NCI-H748 treated with DMSO at 0.1 percent for 48 hours (cell line): ENCODE measurements at regions not wholly inside any gene's neighbourhood (a gene's known extent, or its start where the extent isn't known, plus 50 kb on each side); places are given as distances from the start of the nearest gene placed in this dataset.
"Not testable (repeated sequence)": the region's sequence is repeated elsewhere in the genome, so short reads cannot be mapped to it uniquely, and the experiment has no call there.

Experiments used
- DNase-seq: peaks from one replicate; lab custom pipeline; 2025; lab: John Stamatoyannopoulos, UW

DNA sequence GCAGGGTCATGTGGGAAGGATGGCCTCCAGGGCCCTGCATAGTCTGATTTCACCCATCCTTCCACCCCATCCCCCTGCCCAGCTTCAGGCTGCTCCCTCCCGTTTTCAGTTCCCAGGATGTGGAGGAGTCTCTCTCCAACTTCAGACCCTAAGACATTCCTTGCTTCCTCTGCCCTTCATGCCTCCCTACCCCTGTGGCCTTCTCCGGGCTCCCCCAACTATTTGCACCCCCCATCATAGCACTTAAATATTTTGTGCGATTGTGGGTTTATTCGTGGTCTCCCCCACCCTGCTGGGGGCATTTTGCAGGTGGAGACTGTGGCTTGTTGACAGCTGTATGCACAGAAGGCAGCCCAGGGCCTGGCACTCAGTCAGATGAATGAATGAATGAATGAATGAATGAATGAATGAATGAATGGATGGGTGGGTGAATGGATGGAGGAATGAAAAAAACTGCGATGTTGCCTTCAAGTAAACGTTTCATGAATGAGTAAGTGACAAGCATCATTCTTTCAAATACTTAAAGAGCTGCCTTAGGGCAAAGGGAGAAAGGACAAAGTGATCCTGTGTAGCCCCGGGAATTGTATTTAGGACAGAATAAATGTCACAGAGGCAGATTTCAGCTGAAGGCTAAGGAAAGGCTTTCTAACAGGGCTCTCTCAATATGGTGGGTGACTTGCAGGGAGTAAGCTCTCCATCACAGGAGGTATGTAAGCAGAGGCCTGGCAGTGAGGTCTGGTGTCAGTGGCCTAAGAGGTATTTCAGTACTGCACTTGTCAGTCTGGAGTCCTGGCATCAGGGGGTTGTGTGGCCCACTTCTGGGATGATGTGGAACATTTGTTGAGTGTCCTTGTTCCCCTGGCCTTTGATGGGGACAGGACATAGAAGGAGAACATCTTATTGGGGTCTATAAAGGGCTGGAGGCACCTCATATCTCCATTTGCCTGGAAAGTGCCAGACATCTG lies 156.4 kb downstream of the PTPRU start:
- DNase-seq = no peak

GRCh38 chr1:29392036-29392435 lies 155.7 kb downstream of the PTPRU start:
- DNase-seq = no peak

GRCh38 chr1:29391362-29391880 lies 155.1 kb downstream of the PTPRU start:
- DNase-seq = no peak

DNA sequence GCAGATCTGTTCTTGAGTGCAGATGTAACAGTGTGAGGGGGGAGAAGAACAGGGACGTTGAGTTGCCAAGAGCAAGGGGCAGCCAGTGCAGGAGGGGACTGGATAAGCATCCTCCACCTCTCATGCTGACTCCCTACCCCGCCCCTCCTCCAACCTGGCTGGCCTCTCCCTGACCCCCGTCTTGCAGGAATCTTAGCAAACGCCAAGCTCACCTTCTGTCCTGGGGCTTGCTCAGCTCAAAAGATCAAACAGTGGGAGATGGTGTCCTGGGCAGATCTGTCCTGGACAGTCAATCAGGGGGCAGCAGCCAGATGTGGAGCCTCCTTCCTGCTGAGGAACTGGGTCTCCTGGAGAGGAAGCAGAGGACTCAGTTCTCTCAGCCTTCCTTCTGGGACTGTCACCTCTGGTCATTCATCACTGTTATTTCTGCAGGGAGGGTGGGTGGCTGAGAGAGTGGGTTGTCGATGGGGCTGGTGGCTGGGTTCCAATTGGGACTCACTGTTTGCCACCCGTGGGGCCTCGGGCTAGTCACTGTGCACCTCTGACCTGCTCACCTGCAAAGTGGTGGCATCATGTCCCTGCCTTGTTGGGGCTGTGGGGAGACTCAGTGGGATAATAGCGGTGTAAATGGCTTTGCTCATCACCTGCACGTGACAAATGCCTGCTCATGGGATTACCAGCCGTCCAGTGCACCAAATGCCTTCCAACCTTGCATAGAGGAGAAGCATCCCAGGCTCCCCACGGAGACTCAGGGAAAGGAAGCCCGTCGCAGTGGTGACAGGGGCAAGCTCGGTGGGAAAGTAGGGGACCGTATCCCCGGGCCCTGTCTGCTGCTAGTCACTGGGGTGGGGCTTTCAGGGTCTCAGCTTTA lies 154.4 kb downstream of the PTPRU start:
- DNase-seq = no peak

DNA sequence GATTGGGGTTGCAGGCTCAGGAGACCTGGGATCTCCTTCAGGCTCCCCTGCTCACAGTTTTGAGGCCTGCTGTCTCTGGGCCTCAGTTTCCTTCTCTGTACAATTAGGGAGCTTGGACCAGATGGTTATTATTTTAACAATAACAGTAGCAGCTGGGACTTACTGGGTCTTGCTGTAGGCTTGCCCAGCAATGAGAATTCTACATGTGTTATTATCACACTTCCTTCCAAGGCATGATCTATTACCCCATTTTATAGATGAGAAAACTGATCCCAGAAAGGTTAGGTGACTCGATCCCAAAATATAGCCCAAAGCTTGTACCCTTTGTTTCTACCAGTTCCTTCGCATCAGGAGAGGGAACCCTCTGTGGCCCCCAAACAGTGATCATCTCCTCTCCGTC lies 153.8 kb downstream of the PTPRU start:
- DNase-seq = no peak

GRCh38 chr1:29389533-29390041 lies 153.3 kb downstream of the PTPRU start:
- no peak for DNase-seq

DNA sequence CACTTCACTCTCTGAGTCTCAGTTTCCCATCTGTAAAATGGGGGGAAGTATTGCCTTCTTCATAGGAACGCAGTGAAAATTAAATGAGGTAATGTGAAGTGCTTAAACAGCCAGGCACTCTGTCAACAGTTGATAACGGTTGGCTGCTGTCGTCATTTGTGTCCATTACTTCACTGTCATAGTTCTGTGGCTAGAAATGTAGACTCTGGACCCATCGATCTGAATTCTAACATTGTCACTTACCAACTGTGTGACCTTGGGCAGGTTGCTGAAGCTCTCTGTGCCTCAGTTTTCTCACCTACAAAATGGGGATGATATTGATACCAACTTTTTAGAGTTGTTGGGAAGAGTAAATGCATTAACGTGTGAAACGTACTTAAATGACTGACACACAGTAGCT lies 152.6 kb downstream of the PTPRU start:
- DNase-seq = no peak

DNA sequence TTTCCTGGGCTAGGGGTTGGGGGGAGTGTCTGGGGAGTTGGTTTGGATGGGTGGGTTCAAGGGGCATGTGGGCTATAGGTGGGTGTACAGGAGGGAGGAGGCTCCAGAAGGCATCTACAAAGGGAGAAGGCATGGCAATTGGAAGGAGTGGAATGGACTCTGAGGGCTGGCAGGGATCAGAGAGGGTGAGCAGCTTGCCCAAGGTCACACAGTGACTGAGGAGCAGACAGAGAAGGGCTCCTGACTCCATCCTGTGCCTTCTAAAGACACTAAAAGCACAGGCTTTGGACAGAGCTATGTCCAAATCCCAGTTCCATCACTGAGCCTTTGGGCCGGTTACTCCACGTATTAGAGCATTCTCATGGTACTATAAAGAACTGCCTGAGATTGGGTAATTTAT lies 151.8 kb downstream of the PTPRU start:
- no peak for DNase-seq

GRCh38 chr1:29387210-29387609 lies 150.9 kb downstream of the PTPRU start:
- no peak for DNase-seq

DNA sequence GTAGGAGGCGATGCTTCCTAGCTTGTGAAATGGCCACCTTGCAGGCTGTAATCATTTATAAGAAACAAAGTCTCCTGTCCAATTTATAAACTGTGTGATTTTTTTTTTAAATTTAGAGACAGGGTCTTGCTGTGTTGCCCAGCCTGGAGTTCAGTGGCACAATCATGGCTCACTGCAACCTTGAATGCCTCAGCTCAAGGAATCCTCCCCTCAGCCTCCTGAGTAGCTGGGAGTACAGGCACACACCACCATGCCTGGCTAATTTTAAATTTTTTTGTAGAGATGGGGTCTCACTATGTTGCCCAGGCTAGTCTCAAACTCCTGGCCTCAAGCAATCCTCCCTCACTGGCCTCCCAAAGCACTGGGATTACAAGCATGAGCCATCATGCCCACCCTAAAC lies 150.1 kb downstream of the PTPRU start:
- DNase-seq = not testable (repeated sequence)

- no peak for DNase-seq
Observed at GRCh38 chr1:29385966-29386365, 149.6 kb downstream of the PTPRU start.

DNA sequence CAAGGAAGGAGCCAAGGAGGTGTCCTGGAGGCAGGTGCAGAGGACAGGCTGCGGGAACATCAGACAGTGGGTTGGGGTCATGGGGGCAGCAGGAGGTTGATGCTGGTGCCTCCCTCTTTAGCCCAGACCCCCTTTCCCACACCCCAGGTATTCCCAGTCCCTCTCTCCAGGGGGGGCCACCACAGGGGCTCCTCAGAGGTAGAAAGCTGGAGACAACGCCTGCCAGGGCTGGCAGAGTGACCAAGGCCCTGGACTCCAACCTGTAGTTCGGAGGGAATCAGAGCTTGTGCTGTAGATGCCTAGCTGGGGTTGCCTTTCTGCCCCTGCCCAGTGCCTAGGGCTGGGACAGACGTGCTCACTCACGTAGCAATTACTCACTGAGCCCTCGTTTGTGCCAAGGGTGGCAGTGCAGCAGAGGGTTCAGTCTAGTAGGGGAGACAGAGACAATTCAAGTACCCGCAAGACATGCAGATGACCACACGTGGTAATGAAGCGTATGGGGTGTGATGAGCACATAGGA lies 148.2 kb downstream of the PTPRU start:
- no peak for DNase-seq

- no peak for DNase-seq
Observed at GRCh38 chr1:29383746-29384371, 147.5 kb downstream of the PTPRU start.

- no peak for DNase-seq
Observed at GRCh38 chr1:29382851-29383745, 146.8 kb downstream of the PTPRU start.

GRCh38 chr1:29381426-29381825 lies 145.1 kb downstream of the PTPRU start:
- no peak for DNase-seq

GRCh38 chr1:29380532-29380931 lies 144.2 kb downstream of the PTPRU start:
- no peak for DNase-seq

DNA sequence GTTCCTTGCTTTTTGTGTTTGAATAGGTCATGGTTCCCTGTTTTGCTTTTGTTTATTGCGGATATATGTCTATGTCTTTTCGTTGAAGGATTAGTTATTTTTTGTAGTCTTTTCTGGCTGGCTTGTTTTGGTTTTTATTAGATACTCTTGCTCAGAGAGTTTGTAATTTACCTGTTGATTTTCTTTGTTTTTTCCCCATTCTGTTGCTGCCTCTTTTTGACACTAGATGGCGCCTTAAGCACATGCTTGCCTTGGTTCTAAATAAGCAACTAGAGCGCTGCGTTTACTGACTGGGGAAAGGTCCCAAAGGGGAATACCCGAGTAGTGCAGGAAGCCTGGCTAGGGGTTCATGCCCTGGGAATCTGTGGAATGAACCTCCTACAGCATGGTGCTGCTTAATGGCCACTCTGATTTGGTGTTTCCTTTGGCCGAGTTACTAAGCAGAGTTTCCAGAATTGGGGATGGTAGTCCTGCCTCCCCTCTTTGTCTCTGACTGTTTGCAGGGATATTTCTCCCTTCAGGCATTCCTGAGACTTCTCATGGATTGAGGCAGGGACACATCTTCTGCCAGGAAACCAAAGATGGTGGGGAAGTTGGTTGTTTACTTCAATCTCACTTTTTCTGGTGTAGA lies 143.2 kb downstream of the PTPRU start:
- no peak for DNase-seq
